ENCODE measurements at regions not wholly inside any gene's neighbourhood (a gene's known extent, or its start where the extent isn't known, plus 50 kb on each side); places are given as distances from the start of the nearest gene placed in this dataset.

- TF ChIP-seq ZNF462 (CRISPR knock-in tag; IDR thresholded peaks at IDR 0.05) = no peak
- no peak for TF ChIP-seq JUNB (IDR thresholded peaks at IDR 0.05; ENCODE audit: unreplicated experiment)
- no peak for TF ChIP-seq POLR2AphosphoS5 (IDR thresholded peaks at IDR 0.05; ENCODE audit: low read depth)
- TF ChIP-seq STAT1 (IDR thresholded peaks at IDR 0.05; ENCODE audit: unreplicated experiment) = no peak
These were observed 357.9 kb upstream of the NOX3 start (continued) for GRCh38 chr6:155813548-155813947.

DNA sequence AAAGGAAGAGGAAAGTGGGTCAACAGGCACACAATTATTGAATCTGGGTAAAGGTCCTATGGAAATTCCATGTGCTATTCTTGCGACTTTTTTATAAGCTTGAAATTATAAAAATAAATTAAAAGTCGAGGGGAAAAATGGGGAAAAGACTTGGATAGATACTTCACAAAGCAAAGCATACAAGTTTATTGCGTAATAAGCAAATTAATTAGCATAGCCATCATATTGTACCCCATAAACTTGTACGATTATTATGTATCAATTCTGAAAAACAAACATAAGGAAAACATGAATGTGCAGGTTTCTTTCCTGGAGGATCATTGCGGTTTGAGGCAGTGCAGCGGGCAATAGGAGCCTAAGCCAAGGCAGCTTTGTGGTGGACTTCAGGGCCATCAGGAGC, 351.6 kb upstream of the NOX3 start:
- no peak overlapping the region for H3K4me3 ChIP-seq
- DNase-seq (ENCODE audit: low spot score) = no peak
- H3K9me2 ChIP-seq (ENCODE audit: insufficient read depth) = peaks cover 15% of the 10 kb centered on the region
- no peaks in the 10 kb centered on the region for H3K27me3 Mint-ChIP-seq (ENCODE audit: insufficient read depth, low read depth, poor library complexity)
- H3K4me3 Mint-ChIP-seq = no peak overlapping the region
- TF ChIP-seq EZH2phosphoT487 (IDR thresholded peaks at IDR 0.05; ENCODE audit: unreplicated experiment) (no peak), ZNF331 (CRISPR knock-in tag; IDR thresholded peaks at IDR 0.05; ENCODE audit: low read depth) (no peak), POLR2AphosphoS5 (IDR thresholded peaks at IDR 0.05; ENCODE audit: low read depth) (no peak), EZH2 (IDR thresholded peaks at IDR 0.05; ENCODE audit: low read depth, unreplicated experiment) (no peak), ZNF114 (CRISPR knock-in tag; IDR thresholded peaks at IDR 0.05) (no peak)
- no peak overlapping the region for H3K27ac ChIP-seq (ENCODE audit: low read depth)
- no peak overlapping the region for H3K4me2 ChIP-seq
- no peaks in the 10 kb centered on the region for H3K4me1 ChIP-seq (ENCODE audit: insufficient read depth)
- H3K27me3 ChIP-seq (ENCODE audit: insufficient read depth) = no peaks in the 10 kb centered on the region
- H2AFZ ChIP-seq = no peak overlapping the region
- no peaks in the 10 kb centered on the region for H3K9me3 Mint-ChIP-seq
- no peak overlapping the region for H3K27ac Mint-ChIP-seq
- ATAC-seq = no peak
- H4K20me1 ChIP-seq (replicated peaks; ENCODE audit: insufficient read depth) = no peaks in the 10 kb centered on the region
- no peaks in the 10 kb centered on the region for H3K36me3 ChIP-seq (ENCODE audit: insufficient read depth)
- no peaks in the 10 kb centered on the region for H3K36me3 Mint-ChIP-seq (ENCODE audit: low read depth)
- H3F3A ChIP-seq (replicated peaks; ENCODE audit: low read depth) = no peaks in the 10 kb centered on the region
- H3K4me1 Mint-ChIP-seq = no peaks in the 10 kb centered on the region
- no peaks in the 10 kb centered on the region for H3K79me2 ChIP-seq (replicated peaks; ENCODE audit: insufficient read depth)

Data from GM23338 (cell line).